GM21423 (cell line): ENCODE measurements at regions not wholly inside any gene's neighbourhood (a gene's known extent, or its start where the extent isn't known, plus 50 kb on each side); places are given as distances from the start of the nearest gene placed in this dataset.
"Not testable (repeated sequence)": the region's sequence is repeated elsewhere in the genome, so short reads cannot be mapped to it uniquely, and the experiment has no call there.

Experiments used
- ATAC-seq: cut with Tn5 transposase; IDR thresholded peaks from one replicate; pipeline ENCODE4 v1.9.1; 2021; ENCODE audit warnings: mild to moderate bottlenecking, moderate library complexity; ENCODE audit not compliant: unreplicated experiment

DNA sequence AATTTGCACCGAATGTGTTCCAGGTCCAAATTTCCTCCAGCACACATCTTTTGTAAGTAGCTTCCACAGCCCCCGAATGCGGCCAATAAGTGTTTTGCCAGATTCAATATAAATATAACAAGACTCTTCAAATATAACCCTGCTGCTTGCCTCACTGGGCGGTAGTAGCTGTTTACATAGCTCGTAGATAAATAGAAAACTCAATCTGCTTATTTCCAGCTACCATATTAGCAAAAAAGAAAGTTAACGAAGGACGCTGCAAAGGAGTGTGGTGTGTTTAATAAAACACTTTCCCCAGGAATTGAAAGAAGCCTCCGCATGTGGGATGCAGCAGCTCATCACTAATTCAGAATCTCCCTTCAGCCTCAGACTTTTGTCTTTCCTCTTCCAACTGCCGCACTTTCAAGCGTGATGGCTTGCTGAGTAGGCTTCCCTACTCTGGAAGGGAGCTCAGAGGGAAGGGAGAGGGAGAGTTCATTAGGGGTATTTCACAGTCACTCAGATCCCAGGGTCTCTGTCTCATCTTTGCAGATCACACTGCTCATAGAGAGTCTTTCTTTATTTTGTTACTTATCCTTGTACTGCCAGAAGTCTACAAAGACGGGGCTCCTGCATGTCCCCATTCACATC, 367.0 kb downstream of the RND3 start:
- ATAC-seq, result no peak

DNA sequence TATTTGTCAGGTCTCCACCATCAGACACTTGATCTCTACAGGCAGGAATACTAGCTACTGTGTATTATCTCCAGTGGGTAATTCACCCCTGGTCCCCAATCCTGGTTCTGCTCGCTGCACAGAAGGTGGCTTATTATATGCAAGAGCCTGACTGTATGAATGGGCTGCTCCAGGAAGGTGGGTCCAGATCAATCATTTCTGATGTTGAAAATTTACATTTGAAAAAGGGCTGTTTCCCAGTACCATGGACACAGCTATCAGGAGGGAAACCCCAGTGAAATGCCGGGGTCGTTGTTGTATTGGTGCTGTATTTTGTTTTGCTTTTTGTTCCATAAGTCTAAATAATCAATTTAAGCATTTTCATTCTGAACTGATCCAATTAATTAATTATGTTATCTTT, 367.6 kb downstream of the RND3 start:
- ATAC-seq, result no peak

DNA sequence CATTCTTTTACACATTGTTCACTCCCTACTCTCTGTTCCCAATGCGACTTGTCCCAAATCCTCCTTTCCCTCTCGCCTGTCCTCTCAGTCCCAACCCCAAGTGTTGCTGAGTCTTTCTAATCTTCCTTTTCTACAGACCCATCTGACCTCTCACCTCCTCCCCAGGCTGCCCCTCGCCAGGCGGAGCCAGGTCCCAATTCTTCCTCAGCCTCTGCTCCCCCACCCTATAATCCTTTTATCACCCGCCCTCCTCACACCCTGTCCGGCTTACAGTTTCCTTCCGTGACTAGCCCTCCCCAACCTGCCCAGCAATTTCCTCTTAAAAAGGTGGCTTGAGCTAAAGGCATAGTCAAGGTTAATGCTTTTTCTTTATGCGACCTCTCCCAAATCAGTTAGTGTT, 373.4 kb downstream of the RND3 start:
- not testable (repeated sequence) for ATAC-seq

DNA sequence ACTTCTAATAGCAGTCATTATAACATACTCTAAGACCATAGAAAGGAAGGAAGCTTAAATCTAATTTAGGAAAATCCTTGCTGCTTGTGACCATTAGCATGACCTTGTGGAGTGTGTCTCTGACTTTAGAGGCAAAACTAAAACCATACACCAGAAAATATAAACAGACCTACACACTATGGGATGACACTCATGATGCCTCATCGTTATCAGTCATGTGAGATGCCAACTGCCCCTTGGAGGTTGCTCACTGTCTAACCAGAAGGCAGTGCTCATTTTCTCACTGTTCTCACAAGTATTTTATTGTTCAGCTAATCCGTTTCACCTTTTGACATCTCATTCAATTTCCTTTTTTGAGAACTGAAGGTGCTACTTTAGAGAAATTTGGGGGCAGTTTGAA, 376.9 kb downstream of the RND3 start:
- ATAC-seq, result no peak

DNA sequence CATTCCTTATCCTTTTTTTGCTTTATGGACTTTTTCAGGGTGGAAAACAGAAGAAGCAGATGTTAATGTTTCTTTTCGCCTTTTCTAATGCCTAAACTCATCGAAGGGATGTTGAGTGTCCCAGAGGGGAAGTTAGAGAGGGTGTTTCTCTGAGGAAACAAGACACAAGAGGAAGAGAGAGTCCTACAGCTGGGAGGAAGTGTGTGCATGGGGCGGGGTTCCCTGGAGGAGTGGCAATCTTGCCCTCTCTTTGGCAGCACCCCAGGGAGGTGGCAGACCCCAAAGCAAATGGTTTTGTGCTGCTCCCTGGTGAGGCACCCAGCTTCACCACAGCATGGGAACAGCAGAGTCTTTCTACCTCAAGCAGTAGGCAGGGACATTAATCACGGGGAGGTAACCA, 377.6 kb downstream of the RND3 start:
- ATAC-seq, result no peak

DNA sequence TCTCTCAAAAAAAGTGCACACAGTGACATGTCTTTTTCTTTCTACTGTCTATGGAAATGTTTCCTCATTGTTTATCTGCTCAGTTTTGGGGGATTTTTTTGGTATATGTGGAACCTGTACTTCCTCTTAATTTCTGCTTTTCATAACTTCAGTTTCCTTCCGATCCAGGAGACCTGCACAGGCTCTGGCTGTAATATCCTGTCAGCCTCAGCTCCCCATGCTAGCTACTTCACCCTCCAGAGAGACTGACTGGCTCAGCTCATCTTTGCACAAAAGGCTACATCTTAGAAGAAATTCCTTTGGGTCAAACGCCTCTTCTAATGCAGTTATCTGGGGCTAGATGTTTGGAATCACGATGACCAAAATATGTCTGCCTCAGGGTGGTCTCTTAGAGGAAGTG, 378.4 kb downstream of the RND3 start:
- ATAC-seq, result no peak

DNA sequence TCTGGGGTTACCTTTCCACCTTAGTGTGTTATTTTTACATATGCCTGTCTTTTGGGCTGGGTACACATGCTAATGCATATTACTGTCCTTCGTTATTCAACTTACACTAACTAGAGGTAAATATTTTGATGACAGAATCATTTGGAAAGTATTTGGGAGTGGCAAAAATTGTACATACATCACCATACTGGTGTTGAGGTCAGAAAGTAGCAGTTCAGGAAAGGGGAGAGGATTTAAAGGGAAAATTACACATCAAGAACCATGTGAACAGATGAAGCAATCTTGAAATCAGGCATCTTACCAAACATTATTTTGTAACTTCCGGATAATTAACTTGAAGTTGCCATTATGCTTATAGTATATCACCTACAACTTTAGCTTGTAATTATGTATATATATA, 379.7 kb downstream of the RND3 start:
- ATAC-seq, result no peak

DNA sequence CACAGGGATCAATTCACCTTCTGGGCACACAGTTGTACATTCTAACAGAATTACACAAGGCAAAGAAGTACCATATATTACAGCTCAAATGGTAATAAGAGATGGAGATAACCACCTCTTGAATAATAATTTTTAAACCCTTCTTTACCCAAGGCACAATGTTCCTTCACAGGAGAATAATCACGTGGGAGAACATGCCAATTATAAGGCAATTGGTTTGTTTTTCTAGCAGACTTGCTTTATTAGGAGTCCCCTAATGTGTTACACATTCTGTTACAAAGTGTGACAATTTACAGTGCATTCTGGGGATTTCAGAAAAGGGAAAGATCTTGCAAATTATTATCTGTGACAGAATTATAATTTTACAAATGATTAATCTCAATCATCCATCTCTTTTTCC, 380.3 kb downstream of the RND3 start:
- no peak for ATAC-seq

DNA sequence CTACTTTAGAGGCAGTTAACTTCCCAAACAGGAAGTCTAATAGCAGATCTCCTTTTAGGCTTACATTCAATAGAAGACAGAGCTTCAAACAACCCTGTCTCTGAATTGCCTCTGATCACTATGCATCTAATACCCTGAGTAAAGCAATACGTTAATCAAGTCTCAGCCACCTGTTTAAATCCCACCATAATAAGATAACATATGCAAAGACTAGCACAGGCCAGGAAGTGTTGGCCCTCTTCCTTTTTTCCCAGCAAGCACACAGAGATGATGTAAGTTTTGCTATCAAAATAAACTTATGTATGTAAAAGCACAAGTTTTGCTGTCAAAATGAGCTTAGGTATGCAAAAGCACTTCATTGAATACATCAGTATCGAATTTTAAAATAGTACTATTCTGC, 385.5 kb downstream of the RND3 start:
- ATAC-seq, result no peak

DNA sequence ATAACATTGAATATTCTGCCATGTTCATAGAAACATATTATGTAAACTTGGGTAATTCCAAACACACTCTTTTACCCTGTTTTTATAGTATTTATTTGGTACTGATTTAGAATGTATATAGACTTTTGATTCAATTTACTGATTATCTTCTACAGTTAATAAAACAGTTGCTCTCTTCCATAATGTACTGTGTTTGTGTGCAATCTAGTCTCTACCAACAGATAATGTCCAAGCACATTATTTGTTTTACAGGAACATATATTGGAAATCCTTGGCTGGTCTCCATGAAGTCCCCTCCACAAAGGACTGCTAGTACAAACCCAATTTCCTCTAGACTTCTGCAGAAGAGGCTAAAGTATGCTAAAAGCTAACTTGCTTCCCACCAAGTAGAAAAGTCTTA, 386.6 kb downstream of the RND3 start:
- ATAC-seq, result no peak

DNA sequence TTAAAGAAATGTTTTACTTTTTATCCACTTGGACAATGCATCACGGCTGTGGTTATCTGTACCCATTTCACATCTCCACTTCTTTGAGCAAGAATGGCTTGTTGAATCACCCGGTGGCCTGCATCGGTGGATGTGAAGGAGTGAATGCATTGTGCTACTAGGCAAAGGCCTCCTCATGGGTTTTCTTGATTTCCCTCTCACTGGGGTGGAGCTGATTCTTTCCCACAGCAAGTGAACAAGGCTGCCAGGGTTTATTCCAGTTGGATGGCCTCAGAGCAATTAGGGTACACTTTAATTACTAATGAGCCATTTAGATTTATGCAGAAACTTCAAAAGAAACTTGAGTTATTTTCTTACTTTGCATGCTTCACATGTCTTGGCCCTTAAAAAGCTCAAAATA, 387.1 kb downstream of the RND3 start:
- no peak for ATAC-seq

DNA sequence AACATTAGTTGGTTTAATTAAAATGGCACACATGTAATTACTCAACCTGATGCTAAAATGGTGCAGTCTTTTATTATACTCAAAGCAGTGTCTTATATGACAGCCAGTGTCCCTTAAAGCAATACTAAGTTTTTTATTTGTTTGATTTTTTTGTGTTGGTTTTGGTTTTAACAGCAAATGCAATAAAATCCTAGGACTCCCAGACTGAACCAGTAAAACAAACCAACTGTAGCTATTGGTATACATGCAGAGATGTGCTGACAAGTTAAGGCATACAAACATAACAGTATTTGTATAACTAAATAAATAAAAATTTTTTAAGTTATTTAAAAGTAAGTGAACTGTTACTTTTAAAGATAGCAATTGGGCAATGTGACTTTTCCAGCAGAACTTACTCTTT, 387.7 kb downstream of the RND3 start:
- no peak for ATAC-seq

DNA sequence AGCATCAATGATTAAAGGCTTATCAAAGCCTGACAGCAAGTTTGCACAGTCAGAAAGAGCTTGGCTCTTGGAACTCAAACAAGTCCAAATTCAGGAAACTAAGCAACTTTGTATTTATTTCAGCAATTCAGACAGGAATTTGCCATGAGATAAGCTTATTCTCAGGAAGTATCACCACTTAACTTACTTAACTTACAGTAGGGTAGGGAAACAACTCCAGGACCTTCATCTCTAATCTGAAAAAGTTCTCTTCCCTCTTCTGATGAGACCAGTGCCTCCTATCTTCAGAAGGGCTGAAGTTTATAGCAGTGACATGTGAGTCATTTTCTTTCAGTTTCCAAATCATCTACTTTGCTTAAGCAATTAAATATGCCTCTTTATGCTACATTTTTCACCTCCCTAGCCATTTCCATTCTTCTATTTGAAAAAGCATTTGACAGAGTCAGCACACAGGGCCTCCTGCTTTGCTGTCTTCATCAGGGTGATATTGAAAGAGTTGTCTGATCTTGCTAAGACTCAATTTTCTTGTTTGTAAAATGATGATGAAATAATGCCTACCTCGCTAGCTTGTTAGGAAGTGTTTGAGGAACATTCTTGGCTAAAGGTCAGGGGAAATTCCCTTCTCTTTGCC, 389.5 kb downstream of the RND3 start:
- ATAC-seq, result no peak

DNA sequence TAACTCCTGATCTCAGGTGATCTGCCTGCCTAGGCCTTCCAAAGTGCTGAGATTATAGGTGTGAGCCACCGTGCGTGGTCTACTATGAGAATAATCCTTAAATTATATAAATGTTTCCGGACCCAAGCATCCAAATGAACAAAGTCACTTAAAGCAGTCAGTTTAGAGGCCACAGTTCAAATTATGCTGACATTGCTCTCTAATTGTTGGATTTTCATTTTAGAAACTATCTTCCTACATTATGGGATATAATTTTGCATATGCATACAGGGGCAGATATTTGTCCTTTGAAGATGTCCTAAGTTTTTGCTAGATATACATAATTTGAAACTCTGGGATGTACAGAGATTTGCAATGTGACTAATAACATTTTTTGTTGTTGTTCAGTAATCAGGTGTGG, 390.1 kb downstream of the RND3 start:
- no peak for ATAC-seq

DNA sequence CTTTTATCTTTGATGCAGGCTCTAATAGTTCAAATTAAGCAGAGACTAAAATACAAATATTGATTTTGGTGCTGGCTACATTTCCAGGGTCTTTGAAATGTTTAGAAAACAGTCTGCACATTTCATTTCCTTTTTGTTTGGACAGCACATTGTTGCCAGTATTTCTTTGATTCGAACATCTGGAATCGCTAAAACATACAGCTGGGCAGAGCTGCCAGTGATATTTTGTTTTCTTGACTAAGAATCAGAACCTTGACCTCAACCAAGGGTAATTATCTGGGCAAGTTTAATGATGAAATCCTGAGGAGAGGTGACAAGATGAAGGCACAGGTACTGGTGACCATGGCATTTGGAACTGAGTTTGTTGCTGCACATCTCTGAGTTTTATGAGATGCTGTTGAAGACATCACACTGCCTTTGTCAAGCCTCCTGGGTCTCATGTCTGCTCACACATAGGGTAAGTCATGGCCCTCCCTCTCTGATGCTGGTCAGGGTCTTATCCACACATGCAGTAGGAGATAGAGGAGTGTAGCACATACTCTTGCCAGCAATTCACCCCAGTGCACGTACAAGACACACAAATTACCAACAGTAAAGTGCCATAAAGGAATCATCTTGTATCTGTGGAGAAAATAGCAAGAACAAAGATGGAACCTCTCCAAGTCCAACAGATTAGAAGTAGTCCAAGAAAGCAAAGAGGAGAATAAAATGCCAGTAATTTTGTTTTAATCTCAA, 391.9 kb downstream of the RND3 start:
- ATAC-seq, result no peak

DNA sequence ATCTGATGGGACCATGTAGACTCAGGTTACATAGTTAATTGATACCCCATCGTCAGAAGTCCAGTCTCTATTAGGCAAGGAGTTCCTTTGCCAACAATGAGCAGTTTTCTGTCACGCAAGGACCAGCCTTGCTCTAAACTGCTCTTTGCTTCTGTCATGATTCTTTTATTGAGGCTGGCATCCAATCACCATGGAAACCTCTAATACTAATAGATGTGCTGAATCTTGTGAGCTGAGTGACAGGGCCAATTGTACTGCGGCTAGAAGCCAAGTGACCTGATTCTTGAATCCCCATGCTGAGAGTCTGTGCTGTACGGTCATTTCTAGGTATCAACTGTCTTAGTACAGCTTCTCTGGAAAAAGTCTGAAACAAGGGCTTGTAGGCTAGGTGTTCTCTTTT, 395.6 kb downstream of the RND3 start:
- ATAC-seq, result no peak

DNA sequence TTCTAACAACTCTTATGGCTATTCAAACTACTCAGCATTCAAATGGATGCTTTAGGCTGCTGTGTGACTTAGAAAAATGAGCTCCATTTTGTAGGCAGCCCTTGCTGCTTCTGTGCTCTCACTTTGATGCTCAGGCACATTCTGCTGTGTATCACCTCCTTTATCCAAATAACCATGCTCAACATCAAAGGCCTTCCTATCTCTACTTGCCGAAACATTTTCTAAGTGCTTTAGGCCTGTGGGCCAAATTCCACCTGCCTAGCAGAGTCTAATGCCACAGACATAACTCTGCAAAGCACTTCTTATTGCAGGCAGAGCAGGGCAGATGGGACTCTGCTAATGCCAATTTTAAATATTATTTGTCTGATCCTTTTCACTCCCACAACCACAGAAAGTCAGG, 397.4 kb downstream of the RND3 start:
- no peak for ATAC-seq

DNA sequence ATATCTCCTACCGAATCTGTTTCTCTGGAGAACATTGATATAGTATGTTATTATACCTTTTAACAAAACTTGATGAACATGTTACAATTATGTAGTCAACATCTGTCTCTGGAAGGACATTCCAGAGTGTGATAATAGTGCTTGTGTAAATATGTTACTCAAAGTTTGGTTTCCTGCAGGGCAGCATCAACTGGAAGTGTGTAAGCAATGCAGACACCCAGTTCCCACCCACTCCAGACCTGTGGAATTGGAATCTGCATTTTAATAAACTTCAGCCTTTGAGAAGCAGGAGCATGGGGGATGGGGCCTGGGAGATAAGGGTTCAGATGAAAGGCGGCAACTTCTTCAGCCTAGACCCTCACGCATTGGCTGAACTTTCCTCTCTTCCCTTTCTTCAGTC, 398.9 kb downstream of the RND3 start:
- no peak for ATAC-seq

DNA sequence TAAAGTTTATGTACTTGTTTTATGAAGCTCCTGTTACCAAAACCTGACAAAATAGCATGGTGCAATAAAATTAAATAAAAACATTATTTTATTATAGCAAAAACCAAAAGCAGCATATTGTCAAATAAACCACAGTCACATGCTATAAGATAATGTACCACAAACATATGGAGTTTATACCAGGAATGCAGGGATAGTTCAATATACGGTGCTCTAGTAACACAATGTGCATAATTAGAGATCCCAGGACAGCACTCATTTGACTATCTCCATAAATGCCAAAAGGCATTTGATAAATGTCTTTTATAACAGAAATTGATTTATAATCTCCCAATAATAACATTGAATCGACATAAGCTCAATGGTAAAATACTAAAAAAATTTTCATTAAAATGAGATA, 402.0 kb downstream of the RND3 start:
- ATAC-seq, result no peak

DNA sequence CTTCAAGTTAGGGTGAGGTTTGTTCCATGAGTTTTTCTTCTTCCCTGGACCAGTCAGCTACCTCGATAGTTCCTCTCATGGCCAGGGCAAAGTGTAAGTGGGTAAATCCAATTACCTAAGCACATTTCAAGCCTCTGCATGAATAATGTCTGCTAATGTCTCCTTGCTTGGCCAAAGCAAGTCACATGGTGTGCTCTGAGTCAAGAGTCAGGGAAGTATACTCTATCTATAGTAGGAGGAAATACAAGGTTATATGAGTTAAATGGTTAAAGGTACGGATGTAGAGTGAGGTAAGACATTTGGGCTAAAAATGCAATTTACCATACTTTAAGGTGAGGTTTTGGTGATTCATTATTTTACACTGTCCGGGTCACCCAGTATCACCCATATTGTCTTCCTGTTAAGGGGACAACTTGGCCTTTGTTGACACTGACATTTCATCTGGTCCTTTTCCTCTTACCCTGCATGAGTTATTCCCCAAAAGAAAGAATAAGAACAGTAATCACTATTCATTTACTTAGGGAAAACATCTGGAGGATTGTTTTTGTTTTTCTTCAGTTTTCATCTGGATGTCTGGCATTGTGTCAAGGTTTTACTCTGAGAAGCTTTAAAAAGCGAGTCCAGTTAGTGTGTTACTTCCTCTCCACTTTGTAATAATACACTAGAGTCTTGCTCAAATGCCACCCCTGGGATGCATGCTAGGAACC, 405.5 kb downstream of the RND3 start:
- ATAC-seq, result no peak

DNA sequence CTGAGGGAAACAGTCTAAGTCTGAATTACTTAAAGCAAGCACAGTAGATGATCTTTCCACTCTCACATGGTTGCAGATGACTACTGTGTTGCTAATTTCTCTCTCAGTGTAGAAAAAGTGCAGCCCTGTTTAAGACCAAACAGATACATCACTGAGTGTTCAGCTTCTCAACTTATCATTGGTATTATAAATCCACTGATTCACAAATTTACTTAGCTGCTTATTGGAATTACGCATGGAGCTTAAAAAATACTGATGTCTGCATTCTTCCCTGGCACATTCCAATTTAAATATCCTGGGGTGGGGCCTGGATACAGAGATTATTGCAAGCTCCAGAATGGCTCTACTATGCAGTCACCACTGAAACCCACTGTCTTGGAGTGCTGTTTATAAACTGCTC, 411.2 kb downstream of the RND3 start:
- ATAC-seq, result no peak

DNA sequence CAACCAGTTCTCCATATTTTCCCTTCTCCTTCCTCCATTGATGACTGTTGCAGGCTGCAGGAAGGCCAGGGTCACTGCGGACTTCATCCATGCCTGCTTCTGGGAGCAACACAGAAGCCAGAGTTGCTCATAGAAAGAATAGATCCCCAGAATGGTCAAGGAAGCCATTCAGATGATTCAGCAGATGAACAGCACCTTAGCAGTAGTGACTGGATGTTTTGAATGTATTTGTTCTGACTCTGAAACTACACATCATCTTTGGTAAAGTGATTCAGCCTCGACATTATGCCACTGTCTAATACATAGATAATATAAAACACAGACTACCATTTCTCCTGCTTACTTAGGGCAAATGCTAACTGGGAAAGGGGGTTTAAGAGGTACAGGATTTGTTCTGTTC, 411.6 kb downstream of the RND3 start:
- no peak for ATAC-seq
